NB4 (cell line): ENCODE measurements at regions not wholly inside any gene's neighbourhood (a gene's known extent, or its start where the extent isn't known, plus 50 kb on each side); places are given as distances from the start of the nearest gene placed in this dataset.

ENCODE experiments used
- CTCF ChIP-seq: IDR thresholded peaks from one replicate; pipeline ENCODE4 v1.5.1; 2012; ENCODE audit warnings: low read depth, low read length
- POLR2A ChIP-seq: IDR thresholded peaks from 2 replicates; pipeline ENCODE4 v1.6.1; 2011; ENCODE audit warnings: mild to moderate bottlenecking; ENCODE audit not compliant: insufficient read length; ENCODE audit errors: extremely low read depth

DNA sequence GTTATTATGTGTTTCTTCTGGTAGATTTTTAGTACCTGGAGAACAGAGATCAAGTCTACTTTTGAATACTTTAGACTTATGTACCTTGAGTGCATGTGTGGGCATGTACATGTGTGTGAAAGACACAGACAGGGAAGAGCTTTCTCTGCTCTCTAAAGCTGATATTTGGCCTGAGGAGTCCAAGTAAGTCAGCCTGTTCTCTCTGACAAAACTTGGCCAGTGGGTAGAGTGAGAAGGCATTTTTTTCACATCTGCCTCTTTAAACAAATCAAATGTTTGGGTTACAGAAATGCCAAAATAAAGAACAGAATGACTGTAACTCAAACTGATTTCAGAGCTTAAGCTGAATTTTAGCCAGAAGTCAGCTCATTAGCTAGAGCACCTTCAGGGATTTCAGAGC is 309.7 kb upstream of the DYNLRB2 start:
- TF ChIP-seq CTCF: no peak
- TF ChIP-seq POLR2A: no peak
